Aorta (tissue), 5 donors: ENCODE measurements at regions not wholly inside any gene's neighbourhood (a gene's known extent, or its start where the extent isn't known, plus 50 kb on each side); places are given as distances from the start of the nearest gene placed in this dataset.

Experiments used
- ATAC-seq: fragments of 200-7000 bp; cut with Tn5 transposase; one replicate; pipeline ENCODE4 v1.9.1; 2022; ENCODE audit warnings: moderate library complexity; ENCODE audit not compliant: low FRiP score
- DNase-seq, 2 donors: peaks; one replicate each; pipeline ENCODE4 v3.0.0-alpha.2; 2020
- H3K27ac ChIP-seq, 2 donors: one replicate each; pipeline ENCODE4 v1.5.1; 2013; ENCODE audit warnings: low read length in 2 of 2, mild to moderate bottlenecking in 2 of 2, moderate library complexity in 2 of 2, control low read depth in 1 of 2, inconsistent platforms in 1 of 2, low read depth in 1 of 2
- H3K27me3 ChIP-seq, 2 donors: one replicate each; pipeline ENCODE4 v1.6.1; 2013; ENCODE audit warnings: control low read depth in 1 of 2, low read length in 1 of 2, mild to moderate bottlenecking in 1 of 2, moderate library complexity in 1 of 2; ENCODE audit not compliant: insufficient read depth in 2 of 2, control insufficient read depth in 1 of 2
- H3K36me3 ChIP-seq, 2 donors: one replicate each; pipeline ENCODE4 v1.6.1; 2013; ENCODE audit warnings: control low read depth in 1 of 2, low read length in 1 of 2, mild to moderate bottlenecking in 1 of 2; ENCODE audit not compliant: insufficient read depth in 2 of 2, control insufficient read depth in 1 of 2
- H3K4me1 ChIP-seq, 2 donors: one replicate each; pipeline ENCODE4 v1.6.1; 2013; ENCODE audit warnings: low read length in 2 of 2, control low read depth in 1 of 2, mild to moderate bottlenecking in 1 of 2, moderate library complexity in 1 of 2; ENCODE audit not compliant: insufficient read depth in 2 of 2, control insufficient read depth in 1 of 2
- H3K4me3 ChIP-seq, 2 donors: one replicate each; pipeline ENCODE4 v1.5.1; 2013; ENCODE audit warnings: low read length in 2 of 2, control low read depth in 1 of 2, mild to moderate bottlenecking in 1 of 2
- H3K9me3 ChIP-seq: one replicate; pipeline ENCODE4 v1.6.1; 2013; ENCODE audit warnings: mild to moderate bottlenecking, low read length; ENCODE audit not compliant: control insufficient read depth
- WGBS, 2 donors: extraction: QIAGEN DNeasy Blood & Tissue Kit; methylation state at CpG; one replicate each; pipeline ENCODE4 v1.1.7; 2013; 5-methylcytosine and 5-hydroxymethylcytosine counted together
- intact Hi-C, 2 donors: fragments of 100-400 bp; cut with DNase I; formaldehyde crosslinking; loops; one replicate each; pipeline versions ENCODE4 v1.14.2 to v1.15.0; 2022
- donor health status: healthy with polysubstance abuse.
- donor health status: Bipolar disorder and iron deficiency.
- donor health status: DM: no; HTN: no; CAD: no.
- donor health status: DM: no; HTN: no; CAD: no.
- donor health status: DM: yes; HTN: yes; CAD: no.

- no peaks in the 10 kb centered on the region for H3K4me1 ChIP-seq
- no peaks in the 10 kb centered on the region for H3K9me3 ChIP-seq
- intact Hi-C loops = no loop called here
- no peak overlapping the region for H3K4me3 ChIP-seq
- no peaks in the 10 kb centered on the region for H3K36me3 ChIP-seq
- no peak for ATAC-seq
- no peaks in the 10 kb centered on the region for H3K27me3 ChIP-seq
- no peak for DNase-seq
- 92 to 94% methylated on average over 13 to 24 of the region's 24 CpGs for WGBS, 2 donors
- H3K27ac ChIP-seq = no peak overlapping the region
Observed at GRCh38 chr16:85254921-85255320, 142.6 kb upstream of the CIBAR2 start.

DNA sequence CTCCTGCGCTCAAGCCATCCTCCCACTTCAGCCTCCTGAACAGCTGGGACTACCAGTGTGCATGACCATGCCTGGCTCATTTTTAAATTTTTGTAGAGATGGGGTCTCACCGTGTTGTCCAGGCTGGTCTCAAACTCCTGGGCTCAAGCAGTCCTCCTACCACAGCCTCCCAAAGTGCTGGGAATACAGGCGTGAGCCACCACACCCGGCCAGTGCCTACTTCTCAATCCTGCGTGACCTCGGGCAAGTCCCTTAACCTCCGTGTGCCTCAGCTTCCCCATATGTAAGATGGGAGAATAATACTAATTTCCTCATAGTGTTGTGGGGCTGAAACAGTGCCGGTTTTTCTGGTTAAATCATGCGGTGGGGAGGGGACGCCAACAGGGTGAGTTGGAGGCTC, 143.5 kb upstream of the CIBAR2 start:
- no peak for ATAC-seq
- DNase-seq = no peak
- intact Hi-C loops = no loop called here
- no peaks in the 10 kb centered on the region for H3K9me3 ChIP-seq
- no peaks in the 10 kb centered on the region for H3K4me1 ChIP-seq
- H3K27me3 ChIP-seq = no peaks in the 10 kb centered on the region
- no peaks in the 10 kb centered on the region for H3K36me3 ChIP-seq
- no peak overlapping the region for H3K4me3 ChIP-seq
- H3K27ac ChIP-seq = no peak overlapping the region
- WGBS, 2 donors = 95 to 96% methylated on average over 10 of the region's 10 CpGs

GRCh38 chr16:85256190-85256739, 144.0 kb upstream of the CIBAR2 start:
- DNase-seq (no peak), ATAC-seq (no peak)
- WGBS, 2 donors = 89 to 90% methylated on average over 18 of the region's 18 CpGs
- H3K27ac ChIP-seq = no peak overlapping the region
- H3K4me1 ChIP-seq = no peaks in the 10 kb centered on the region
- H3K4me3 ChIP-seq = no peak overlapping the region
- no peaks in the 10 kb centered on the region for H3K36me3 ChIP-seq
- no peaks in the 10 kb centered on the region for H3K9me3 ChIP-seq
- H3K27me3 ChIP-seq = no peaks in the 10 kb centered on the region
- intact Hi-C loops = no loop called here

GRCh38 chr16:85257483-85257882, 145.2 kb upstream of the CIBAR2 start:
- no peak for DNase-seq
- Histone ChIP-seq H3K27me3 (no peaks in the 10 kb centered on the region), H3K4me1 (no peaks in the 10 kb centered on the region), H3K27ac (no peak overlapping the region), H3K9me3 (no peaks in the 10 kb centered on the region), H3K4me3 (no peak overlapping the region), H3K36me3 (no peaks in the 10 kb centered on the region)
- intact Hi-C loops = no loop called here
- 96 to 97% methylated on average over 8 of the region's 8 CpGs for WGBS, 2 donors
- no peak for ATAC-seq

GRCh38 chr16:85258166-85258565, 145.9 kb upstream of the CIBAR2 start:
- intact Hi-C loops = no loop called here
- Histone ChIP-seq H3K27me3 (no peaks in the 10 kb centered on the region), H3K9me3 (no peaks in the 10 kb centered on the region), H3K27ac (no peak overlapping the region), H3K4me3 (no peak overlapping the region), H3K4me1 (no peaks in the 10 kb centered on the region), H3K36me3 (no peaks in the 10 kb centered on the region)
- WGBS, 2 donors = 78 to 80% methylated on average over 12 of the region's 12 CpGs
- DNase-seq (no peak), ATAC-seq (no peak)

GRCh38 chr16:85258629-85259028, 146.4 kb upstream of the CIBAR2 start:
- 50 to 69% methylated on average over 17 to 18 of the region's 18 CpGs for WGBS, 2 donors
- Histone ChIP-seq H3K27me3 (no peaks in the 10 kb centered on the region), H3K4me3 (no peak overlapping the region), H3K9me3 (no peaks in the 10 kb centered on the region), H3K4me1 (no peaks in the 10 kb centered on the region), H3K36me3 (no peaks in the 10 kb centered on the region), H3K27ac (no peak overlapping the region)
- ATAC-seq (no peak), DNase-seq (no peak)
- intact Hi-C loops = no loop called here

DNA sequence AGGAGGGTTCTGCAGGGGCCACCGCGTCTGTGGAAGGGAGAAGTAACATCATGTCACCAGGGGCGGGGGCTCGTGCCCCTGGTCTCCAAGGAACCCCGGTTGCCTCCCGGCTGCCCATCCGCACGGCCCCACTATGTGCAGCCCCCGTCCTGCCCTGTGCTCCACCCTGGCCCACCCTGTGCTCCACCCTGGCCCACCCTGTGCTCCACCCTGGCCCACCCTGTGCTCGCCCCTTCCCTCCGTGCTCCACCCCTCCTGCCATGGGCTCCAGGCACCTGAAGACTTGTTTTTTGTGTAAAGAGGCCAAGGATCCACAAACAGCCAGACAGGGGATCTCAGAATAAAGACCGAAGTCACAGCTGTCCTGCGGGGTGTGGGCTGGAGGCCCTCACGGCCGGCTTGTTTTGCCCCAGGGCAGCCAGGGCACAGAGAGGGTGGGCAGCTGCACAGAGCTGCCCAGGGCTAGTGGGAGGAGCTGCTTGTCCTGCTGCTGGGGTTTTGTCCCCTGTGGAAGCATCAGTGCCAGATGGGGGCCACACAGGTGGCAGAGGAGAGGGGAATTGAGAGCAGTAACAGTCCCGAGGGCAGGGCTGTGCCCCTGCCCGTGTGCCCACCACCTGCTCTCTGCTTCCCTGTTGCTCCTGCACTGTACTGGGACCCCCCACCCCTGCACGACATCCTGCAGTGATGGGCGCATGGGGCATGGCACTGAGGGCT, 147.0 kb upstream of the CIBAR2 start:
- H3K4me3 ChIP-seq = no peak overlapping the region
- no peak for ATAC-seq
- 78 to 84% methylated on average over 15 to 19 of the region's 19 CpGs for WGBS, 2 donors
- no peaks in the 10 kb centered on the region for H3K36me3 ChIP-seq
- H3K4me1 ChIP-seq = no peaks in the 10 kb centered on the region
- intact Hi-C loops = no loop called here
- no peaks in the 10 kb centered on the region for H3K9me3 ChIP-seq
- no peak for DNase-seq
- no peaks in the 10 kb centered on the region for H3K27me3 ChIP-seq
- no peak overlapping the region for H3K27ac ChIP-seq

DNA sequence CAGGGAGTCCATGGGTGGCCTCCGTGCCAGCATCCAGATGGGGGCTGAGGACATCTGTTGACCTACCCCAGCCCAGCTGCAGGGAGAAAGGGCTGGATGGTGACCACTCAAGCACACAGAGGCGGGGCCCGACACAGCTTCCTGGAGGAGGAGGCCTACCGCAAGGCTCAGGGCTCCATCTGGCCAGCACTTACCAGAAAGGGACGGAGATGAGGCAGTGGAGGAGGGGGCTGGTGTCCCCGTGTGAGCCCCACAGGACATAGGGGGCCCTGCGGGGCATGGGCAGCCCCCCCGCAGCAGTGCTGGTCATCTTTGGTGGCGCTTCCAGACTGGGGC, 147.5 kb upstream of the CIBAR2 start:
- intact Hi-C loops = no loop called here
- 87 to 89% methylated on average over 9 of the region's 9 CpGs for WGBS, 2 donors
- H3K27ac ChIP-seq = no peak overlapping the region

GRCh38 chr16:85261204-85261603, 148.9 kb upstream of the CIBAR2 start:
- intact Hi-C loops = no loop called here
- ATAC-seq (no peak), DNase-seq (no peak)
- H3K36me3 ChIP-seq = no peaks in the 10 kb centered on the region
- no peak overlapping the region for H3K27ac ChIP-seq
- WGBS, 2 donors = 84 to 90% methylated on average over 10 of the region's 10 CpGs
- H3K27me3 ChIP-seq = no peaks in the 10 kb centered on the region
- H3K4me1 ChIP-seq = no peaks in the 10 kb centered on the region
- H3K9me3 ChIP-seq = no peaks in the 10 kb centered on the region
- no peak overlapping the region for H3K4me3 ChIP-seq

More for the DNA sequence above, 147.5 kb upstream of the CIBAR2 start:
- ATAC-seq = no peak
- Histone ChIP-seq H3K9me3 (no peaks in the 10 kb centered on the region), H3K36me3 (no peaks in the 10 kb centered on the region), H3K4me1 (no peaks in the 10 kb centered on the region), H3K4me3 (no peak overlapping the region), H3K27me3 (no peaks in the 10 kb centered on the region)
- no peak for DNase-seq
